Eye (tissue), 1 donor: ENCODE measurements at regions not wholly inside any gene's neighbourhood (a gene's known extent, or its start where the extent isn't known, plus 50 kb on each side); places are given as distances from the start of the nearest gene placed in this dataset.

Source experiments
- DNase-seq: peaks from one replicate; pipeline ENCODE4 v3.0.0-alpha.2; 2015

DNA sequence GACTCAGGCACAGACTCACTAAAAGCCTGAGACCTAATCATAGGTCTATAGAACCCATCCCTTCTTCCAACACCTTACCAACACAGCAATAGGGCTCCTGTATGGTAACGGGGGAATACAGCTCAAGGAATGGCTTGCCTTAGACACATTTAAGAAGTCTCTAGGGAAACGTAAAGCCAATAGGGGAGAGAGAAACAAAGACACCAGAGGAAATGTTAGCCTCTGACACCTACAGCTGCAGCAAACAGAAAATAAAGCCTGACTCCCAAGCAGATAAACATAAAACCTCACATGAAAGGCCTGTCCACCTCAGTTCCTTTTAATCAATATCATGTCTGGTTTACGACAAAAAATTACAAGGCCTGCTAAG, 51.1 kb upstream of the NCOA1 start:
- DNase-seq, result no peak

DNA sequence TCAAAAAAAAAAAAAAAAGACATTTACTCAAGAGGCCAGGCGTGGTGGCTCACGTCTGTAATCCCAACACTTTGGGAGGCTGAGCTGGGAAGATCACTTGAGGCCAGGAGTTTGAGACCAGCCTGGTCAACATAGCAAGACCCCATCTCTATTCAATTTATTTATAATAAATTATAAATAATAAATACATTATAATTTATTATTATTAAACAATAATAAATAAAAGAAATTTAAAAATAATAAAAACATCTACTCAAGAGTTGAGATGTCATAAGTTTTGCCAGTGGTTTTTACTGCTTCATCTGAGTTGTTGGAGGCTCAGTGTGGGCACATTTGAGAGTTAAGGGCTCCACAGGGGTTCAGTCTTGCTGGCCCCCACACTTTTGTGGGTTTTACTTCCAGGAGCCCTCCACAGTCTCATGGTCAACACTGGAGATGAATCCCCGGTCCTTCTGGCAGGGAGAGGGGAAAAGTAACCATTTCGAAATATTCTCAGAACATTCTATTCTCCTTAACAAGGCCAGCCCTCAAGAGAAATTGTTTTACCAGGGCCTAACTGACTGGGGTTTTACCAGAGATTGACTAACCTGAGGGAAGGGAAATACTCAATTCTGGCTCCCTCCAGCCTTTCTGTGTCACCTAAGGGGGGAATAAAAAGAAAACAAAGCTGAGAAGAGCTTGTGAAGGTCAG, 51.6 kb upstream of the NCOA1 start:
- no peak for DNase-seq

DNA sequence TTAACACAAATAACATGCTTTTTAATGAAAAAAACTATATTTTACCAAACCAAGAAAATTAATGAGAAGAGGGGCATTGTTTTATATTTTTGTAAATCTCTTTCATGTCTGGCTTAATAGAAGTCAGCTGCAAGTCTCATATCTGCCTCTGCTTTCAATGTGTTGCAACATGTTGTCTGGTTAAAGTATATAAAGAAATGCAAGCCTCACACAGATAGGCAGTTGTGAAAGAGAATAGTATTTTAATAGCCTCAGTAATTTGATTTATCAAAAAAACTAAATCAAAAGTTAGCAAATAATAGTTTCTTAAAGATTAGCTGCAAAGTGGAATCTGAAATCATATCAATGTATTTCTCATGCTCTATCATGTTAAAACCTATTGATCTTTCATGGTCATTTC, 52.9 kb upstream of the NCOA1 start:
- DNase-seq, result no peak

DNA sequence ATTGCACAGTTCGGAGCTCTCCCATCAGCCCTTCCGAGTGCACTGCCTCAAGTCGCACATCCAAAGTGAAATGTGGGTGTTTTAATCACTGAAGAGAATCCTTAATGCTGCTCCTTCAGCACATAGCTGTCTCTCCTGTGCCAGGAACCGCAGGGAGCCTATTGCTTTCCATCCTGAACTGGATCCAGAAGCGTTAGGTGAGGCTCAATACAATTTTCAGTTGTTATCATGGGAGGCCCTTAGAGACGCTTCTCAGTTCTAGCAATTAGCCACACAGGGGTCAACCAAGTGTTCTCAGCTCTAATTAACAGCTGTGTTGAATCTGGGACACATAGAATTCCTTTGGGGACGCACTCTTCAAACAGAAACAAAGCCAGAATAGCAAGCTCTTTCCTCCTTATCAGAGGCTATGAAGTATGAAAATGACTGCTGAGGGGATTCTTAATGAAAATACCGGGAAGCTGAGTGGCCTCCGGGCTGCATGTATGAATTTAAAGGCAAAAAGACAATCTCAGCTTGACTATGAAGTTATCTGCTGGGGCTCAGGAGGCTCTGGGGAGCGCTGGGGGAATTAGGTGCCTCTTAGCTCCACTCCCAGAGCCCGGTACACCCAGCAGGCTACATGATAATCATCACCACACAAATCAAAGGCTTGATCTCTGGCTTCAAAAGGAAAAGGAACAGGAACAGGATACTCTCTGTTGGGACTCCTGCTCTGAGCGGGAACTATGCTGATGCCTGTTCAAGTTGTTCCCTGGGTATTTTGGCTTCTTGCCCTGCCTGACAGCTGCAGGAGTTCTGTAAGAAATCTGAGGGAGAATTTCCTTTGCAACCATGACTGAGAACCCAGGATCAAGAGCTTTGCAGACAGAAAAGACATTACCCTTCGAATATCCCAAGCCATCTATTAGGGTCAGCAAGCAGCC, 55.4 kb upstream of the NCOA1 start:
- peak; percentile 91 for DNase-seq

GRCh38 chr2:24434541-24434940, 56.5 kb upstream of the NCOA1 start:
- no peak for DNase-seq

DNA sequence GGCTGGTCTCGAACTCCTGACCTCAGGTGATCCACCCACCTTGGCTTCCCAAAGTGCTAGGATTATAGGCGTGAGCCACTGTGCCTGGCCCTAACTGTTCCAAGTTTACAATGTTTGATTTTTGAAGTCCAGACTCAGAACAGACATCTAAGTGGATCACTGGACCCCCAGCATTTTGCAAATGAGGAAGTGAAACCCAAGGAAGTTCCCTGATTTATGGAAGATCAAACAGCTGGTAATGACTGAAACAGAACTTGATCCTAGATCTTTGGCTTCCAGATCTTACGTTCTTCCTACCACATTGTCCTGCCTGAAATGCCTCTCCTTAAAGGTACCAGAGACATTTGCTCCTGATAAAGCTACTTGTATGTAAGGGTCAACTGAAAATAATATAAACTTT, 58.3 kb upstream of the NCOA1 start:
- DNase-seq, result no peak

GRCh38 chr2:24432121-24432520, 58.9 kb upstream of the NCOA1 start:
- no peak for DNase-seq

- peak; percentile 46 for DNase-seq
Measured at GRCh38 chr2:24429197-24430074, 61.6 kb upstream of the NCOA1 start.

GRCh38 chr2:24424387-24424786, 64.1 kb upstream of the ITSN2 start:
- DNase-seq, result no peak

DNA sequence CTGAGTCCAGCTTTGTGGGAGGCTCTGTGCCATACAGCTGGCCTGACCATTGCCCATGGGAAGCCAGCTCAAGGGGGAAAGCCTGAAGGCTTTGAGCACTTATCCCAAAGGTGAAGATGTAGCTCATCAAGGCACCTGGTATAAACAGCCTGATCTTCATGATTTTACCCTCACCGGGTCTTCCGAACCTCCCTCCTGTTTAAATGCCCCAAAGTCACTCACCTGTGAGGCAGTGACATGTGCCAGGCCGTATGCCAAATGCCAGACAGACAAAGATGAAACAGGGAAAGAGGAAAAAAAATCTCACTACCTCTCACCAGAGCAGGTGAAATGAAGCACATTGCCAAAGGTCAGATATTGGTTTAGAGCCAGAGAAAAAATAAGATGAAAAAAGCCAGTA, 62.8 kb upstream of the ITSN2 start:
- no peak for DNase-seq

DNA sequence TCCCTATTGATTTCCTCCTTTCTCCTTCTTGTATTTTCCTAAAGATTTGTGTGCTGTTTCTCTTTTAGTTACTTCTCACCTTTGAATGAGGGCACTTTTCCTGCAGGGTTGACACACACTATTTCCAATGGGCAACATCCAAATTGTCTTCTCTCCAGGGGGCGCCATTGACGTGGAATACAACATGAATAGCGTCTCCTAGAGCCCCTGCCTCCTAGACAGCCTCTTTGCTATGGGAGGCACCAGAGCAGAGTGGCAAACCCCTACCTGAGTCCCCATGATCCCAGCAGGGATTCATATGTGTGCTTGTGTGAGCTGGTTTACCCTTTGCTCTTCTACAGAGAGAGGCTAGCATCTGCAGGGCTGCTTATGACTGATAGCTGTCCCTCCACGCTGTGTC, 61.3 kb upstream of the ITSN2 start:
- DNase-seq, result peak; percentile 81

GRCh38 chr2:24420373-24420772, 60.0 kb upstream of the ITSN2 start:
- DNase-seq, result no peak

- no peak for DNase-seq
Measured at GRCh38 chr2:24418166-24418841, 58.0 kb upstream of the ITSN2 start.

GRCh38 chr2:24412812-24413211, 52.5 kb upstream of the ITSN2 start:
- DNase-seq, result no peak

- peak; percentile 21 for DNase-seq
Measured at GRCh38 chr2:24411488-24412151, 51.3 kb upstream of the ITSN2 start.

DNA sequence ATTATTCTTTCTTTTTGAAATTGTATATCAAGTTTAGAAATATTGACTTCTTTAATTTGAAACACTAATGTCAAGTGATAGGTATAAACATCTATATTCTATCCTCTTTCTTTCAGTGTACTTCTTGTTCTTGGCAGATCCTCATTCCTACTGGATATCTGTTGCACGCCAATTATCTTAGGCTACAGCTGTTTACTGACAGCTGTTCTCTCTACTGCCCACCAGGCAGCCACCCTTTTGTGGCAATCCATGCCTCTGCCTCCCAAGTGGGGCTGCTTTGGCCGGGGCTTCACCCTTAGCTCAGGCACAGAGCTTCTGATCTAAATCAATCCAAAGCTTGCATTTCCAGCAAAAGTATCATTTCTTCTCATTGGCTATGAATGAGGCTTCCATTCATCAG, 50.6 kb upstream of the ITSN2 start:
- DNase-seq, result peak; percentile 43

GRCh38 chr2:24409700-24410556, 49.6 kb upstream of the ITSN2 start:
- peak; percentile 93 for DNase-seq
